GM12873 (cell line): ENCODE measurements at regions not wholly inside any gene's neighbourhood (a gene's known extent, or its start where the extent isn't known, plus 50 kb on each side); places are given as distances from the start of the nearest gene placed in this dataset.

ENCODE experiments used
- TF ChIP-seq, protein P1 (sequence below): IDR thresholded peaks from 2 replicates; pipeline ENCODE4 v1.5.1; 2012; ENCODE audit warnings: low read depth, mild to moderate bottlenecking, moderate library complexity, low read length, control low read depth; ENCODE audit not compliant: insufficient read depth; ENCODE audit errors: missing control alignments

- TF ChIP-seq, protein P1, sequence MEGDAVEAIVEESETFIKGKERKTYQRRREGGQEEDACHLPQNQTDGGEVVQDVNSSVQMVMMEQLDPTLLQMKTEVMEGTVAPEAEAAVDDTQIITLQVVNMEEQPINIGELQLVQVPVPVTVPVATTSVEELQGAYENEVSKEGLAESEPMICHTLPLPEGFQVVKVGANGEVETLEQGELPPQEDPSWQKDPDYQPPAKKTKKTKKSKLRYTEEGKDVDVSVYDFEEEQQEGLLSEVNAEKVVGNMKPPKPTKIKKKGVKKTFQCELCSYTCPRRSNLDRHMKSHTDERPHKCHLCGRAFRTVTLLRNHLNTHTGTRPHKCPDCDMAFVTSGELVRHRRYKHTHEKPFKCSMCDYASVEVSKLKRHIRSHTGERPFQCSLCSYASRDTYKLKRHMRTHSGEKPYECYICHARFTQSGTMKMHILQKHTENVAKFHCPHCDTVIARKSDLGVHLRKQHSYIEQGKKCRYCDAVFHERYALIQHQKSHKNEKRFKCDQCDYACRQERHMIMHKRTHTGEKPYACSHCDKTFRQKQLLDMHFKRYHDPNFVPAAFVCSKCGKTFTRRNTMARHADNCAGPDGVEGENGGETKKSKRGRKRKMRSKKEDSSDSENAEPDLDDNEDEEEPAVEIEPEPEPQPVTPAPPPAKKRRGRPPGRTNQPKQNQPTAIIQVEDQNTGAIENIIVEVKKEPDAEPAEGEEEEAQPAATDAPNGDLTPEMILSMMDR = no peak
These were observed 270.4 kb downstream of the MED10 start for GRCh38 chr5:6107675-6108539.

DNA sequence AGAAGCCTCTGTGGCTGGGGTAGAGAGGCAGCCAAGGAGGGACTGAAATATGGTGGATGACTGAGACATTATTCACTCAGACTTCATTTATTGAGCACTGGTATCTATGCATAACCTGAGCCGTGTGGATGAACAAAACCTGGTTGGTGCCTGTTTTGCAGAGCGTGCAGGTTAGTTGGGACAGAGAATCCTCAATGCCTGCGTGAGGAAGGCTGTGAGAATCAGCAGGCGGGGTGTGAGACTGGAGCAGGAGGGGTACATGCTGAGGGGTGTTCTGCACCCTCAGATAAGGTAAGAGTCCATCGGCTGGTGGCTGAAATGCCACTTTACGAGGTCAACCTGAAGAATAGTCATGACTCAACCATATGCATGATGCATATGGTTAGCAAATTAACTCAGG, 271.6 kb downstream of the MED10 start:
- TF ChIP-seq, protein P1 = no peak

DNA sequence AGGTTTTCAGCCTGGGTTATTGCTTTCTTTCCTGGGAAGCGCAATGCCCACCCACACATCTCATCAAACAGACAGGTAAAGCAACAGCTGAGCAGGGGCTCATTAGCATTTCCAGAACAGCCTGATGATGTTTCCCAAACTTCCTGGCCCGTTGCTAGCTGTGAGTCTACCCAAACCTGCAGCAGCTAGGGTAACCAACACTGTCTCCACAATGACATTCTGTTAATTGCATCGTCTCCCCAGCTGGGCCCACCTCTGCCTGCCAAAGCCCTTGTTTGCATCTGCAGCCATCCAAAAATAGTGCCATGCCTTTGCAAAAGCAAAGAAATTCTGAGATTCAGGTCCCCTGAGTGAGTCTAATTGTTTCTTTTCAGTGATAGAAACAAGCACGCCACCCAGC, 273.0 kb downstream of the MED10 start:
- TF ChIP-seq, protein P1 = no peak

- TF ChIP-seq, protein P1 = no peak
These were observed 282.2 kb downstream of the MED10 start for GRCh38 chr5:6096101-6096500.

DNA sequence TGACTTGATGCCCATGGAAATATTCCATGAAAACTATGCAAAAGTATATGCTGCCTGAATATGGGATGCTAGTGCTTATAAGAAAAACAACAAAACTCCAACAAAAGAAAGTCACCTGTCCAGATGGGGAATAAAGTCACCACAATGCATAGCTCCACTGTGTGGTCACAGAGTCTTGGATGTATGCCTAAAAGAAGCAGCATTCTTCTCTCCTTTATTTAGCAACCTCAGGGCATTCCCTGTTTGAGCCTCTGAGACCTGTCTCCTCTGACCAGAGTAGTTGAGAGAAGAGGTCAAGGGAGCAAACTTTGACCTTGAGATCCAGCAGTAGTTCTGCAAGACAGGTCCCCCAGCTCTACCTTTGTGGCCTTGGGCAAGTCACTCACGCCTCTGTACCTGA, 287.5 kb downstream of the MED10 start:
- TF ChIP-seq, protein P1 = no peak

- TF ChIP-seq, protein P1 = no peak
These were observed 288.2 kb downstream of the MED10 start for GRCh38 chr5:6090079-6090654.

DNA sequence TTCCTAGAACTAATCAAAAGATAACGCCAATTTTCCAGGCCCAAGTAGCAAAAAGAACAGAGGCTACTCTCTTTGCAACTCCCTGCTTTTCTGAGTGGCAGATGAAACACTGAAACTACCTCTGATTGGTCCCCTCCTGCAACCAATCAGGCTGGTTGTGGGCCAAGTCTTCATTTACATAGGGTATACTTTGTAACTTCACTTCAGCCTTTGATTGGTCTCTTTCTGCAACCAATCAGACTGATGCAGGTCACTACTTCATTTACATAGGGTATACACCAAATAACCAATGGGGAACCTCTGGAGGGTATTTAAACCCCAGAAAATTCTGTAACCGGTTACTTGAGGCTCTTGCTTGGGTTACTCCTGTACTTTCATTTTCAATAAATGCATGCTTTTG, 289.6 kb downstream of the MED10 start:
- TF ChIP-seq, protein P1 = no peak
